ENCODE measurements at regions not wholly inside any gene's neighbourhood (a gene's known extent, or its start where the extent isn't known, plus 50 kb on each side); places are given as distances from the start of the nearest gene placed in this dataset.

DNA sequence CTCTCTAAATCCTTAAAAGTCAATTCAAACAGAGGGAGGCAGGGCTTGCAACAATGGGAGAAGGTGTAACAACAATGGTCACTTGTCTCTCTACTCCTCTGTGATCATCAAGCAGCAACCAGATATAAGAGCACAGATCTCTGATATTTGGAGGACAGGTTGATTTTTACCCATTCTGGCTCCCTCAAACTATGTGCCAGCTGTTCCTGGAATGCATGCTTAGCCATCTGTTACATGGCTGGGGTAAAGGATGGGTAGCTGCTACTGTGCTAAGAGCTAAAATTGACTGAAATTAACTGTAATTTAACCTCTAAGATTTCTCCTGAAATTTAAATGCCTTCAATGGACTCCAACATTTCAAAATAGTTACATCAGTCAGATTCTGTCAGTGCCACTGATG lies 1459.9 kb downstream of the PCDH7 start:
- H3K27ac ChIP-seq = no peak overlapping the region
- TF ChIP-seq POLR2A (IDR thresholded peaks at IDR 0.05) (no peak), POLR2AphosphoS5 (IDR thresholded peaks at IDR 0.05) (no peak)
- TF ChIP-seq, protein P1, sequence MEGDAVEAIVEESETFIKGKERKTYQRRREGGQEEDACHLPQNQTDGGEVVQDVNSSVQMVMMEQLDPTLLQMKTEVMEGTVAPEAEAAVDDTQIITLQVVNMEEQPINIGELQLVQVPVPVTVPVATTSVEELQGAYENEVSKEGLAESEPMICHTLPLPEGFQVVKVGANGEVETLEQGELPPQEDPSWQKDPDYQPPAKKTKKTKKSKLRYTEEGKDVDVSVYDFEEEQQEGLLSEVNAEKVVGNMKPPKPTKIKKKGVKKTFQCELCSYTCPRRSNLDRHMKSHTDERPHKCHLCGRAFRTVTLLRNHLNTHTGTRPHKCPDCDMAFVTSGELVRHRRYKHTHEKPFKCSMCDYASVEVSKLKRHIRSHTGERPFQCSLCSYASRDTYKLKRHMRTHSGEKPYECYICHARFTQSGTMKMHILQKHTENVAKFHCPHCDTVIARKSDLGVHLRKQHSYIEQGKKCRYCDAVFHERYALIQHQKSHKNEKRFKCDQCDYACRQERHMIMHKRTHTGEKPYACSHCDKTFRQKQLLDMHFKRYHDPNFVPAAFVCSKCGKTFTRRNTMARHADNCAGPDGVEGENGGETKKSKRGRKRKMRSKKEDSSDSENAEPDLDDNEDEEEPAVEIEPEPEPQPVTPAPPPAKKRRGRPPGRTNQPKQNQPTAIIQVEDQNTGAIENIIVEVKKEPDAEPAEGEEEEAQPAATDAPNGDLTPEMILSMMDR (IDR thresholded peaks at IDR 0.05) = no peak
- no peak for DNase-seq (ENCODE audit: low spot score)
- no peaks in the 10 kb centered on the region for H3K9me3 ChIP-seq
- no peaks in the 10 kb centered on the region for H3K36me3 ChIP-seq
- no peaks in the 10 kb centered on the region for H3K27me3 ChIP-seq (replicated peaks; ENCODE audit: insufficient read depth)
- H3K4me1 ChIP-seq (replicated peaks) = no peaks in the 10 kb centered on the region
- intact Hi-C loops (cut with DNase I) = no loop called here
- H3K4me3 ChIP-seq = no peak overlapping the region

DNA sequence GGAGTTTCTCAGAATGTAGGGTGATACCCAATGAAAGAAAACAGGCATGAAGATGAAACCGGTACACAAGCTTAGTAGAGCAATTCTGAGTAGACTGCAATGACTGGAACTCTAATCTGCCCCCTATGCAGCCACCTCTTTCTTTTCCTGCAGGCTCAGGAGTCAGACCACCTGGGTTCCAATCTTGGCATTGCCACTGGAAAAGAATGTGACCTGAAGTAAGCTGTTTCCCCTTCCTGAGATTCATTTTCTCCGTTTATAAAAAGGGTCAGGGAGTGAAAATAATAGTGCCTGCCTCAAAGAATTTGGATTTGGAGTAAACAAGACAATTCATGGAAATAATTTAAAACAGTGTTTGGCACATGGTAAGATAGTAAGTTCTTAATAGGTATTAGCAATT lies 1464.0 kb downstream of the PCDH7 start:
- H3K4me1 ChIP-seq (replicated peaks) = no peaks in the 10 kb centered on the region
- 82% methylated on average over 2 of the region's 2 CpGs for WGBS
- no peak for DNase-seq (ENCODE audit: low spot score)
- H3K4me3 ChIP-seq = no peak overlapping the region
- H3K27me3 ChIP-seq (replicated peaks; ENCODE audit: insufficient read depth) = no peaks in the 10 kb centered on the region
- H3K9me3 ChIP-seq = no peaks in the 10 kb centered on the region
- intact Hi-C loops (cut with DNase I) = no loop called here
- no peak for TF ChIP-seq POLR2A (IDR thresholded peaks at IDR 0.05)
- TF ChIP-seq POLR2AphosphoS5 (IDR thresholded peaks at IDR 0.05) = no peak
- TF ChIP-seq, protein P1 (IDR thresholded peaks at IDR 0.05) = no peak
- no peaks in the 10 kb centered on the region for H3K36me3 ChIP-seq
- no peak overlapping the region for H3K27ac ChIP-seq

DNA sequence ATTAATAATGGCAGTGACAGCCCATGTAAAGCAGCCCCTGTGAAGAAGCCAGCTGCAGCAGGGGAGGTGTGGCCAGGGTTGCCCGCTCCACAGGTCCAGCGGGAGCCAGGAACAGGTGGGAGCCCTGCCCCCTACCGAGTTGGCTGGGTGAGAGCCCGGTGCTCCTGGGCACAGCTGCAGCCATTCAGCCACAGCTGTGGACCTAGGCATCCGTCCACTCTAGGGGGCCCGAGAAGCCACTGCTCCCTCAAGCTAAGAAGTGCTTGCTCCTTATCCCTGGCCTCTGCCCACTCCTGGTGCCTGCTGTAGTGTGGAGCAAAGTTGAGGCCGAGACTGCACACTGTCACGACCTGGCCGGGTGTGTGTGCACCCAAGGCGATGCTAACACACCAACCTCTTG lies 1469.0 kb downstream of the PCDH7 start:
- no peaks in the 10 kb centered on the region for H3K4me1 ChIP-seq (replicated peaks)
- WGBS = 87% methylated on average over 9 of the region's 10 CpGs
- intact Hi-C loops (cut with DNase I) = no loop called here
- no peaks in the 10 kb centered on the region for H3K27me3 ChIP-seq (replicated peaks; ENCODE audit: insufficient read depth)
- no peak overlapping the region for H3K27ac ChIP-seq
- TF ChIP-seq, protein P1 (IDR thresholded peaks at IDR 0.05) = no peak
- no peak for TF ChIP-seq POLR2AphosphoS5 (IDR thresholded peaks at IDR 0.05)
- TF ChIP-seq POLR2A (IDR thresholded peaks at IDR 0.05) = no peak
- no peak for DNase-seq (ENCODE audit: low spot score)
- no peaks in the 10 kb centered on the region for H3K9me3 ChIP-seq
- no peak overlapping the region for H3K4me3 ChIP-seq
- no peaks in the 10 kb centered on the region for H3K36me3 ChIP-seq

DNA sequence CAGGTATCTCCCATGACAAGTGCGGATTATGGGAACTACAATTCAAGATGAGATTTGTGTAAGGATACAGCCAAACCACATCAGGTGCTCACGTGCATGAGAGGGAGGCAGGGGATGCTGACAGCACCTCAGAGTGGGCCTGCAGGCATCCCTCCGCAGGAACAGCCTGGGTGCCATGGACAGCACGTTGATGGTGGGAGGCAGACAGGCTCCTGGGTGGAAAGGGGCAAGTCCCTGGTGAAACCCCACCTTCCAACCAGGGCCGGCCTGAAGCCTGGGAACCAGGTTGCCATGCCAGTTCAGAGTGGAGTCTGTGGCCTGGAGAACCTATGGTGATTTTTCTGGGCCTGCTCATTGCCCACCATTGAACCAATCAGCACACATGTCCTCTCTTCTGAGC lies 1469.6 kb downstream of the PCDH7 start:
- Histone ChIP-seq H3K36me3 (no peaks in the 10 kb centered on the region), H3K9me3 (no peaks in the 10 kb centered on the region), H3K27ac (no peak overlapping the region), H3K4me3 (no peak overlapping the region), H3K27me3 (replicated peaks; ENCODE audit: insufficient read depth) (no peaks in the 10 kb centered on the region), H3K4me1 (replicated peaks) (no peaks in the 10 kb centered on the region)
- DNase-seq (ENCODE audit: low spot score) = no peak
- intact Hi-C loops (cut with DNase I) = no loop called here
- 98% methylated on average over 5 of the region's 5 CpGs for WGBS
- TF ChIP-seq, protein P1 (IDR thresholded peaks at IDR 0.05) = no peak
- TF ChIP-seq POLR2A (IDR thresholded peaks at IDR 0.05) = no peak
- TF ChIP-seq POLR2AphosphoS5 (IDR thresholded peaks at IDR 0.05) = no peak

DNA sequence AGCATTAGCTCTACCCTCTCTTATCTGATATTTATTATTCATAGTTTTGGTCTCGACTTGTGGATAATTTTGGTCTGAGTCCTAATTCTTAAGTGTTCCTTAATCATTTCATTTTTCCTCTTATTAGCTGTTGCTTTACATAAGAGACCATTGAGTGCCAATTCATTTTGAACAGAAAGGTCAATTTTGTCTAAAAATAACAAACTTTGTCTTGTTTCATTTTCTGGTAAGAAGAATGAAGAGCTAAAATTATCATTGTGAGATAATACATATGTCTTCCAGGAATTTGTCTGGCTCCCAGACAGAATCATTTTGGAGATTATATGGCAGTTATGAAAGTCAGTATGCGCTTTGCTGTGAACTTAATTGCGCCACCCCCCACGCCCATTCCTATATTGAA lies 1471.8 kb downstream of the PCDH7 start:
- Histone ChIP-seq H3K27me3 (replicated peaks; ENCODE audit: insufficient read depth) (no peaks in the 10 kb centered on the region), H3K4me1 (replicated peaks) (no peaks in the 10 kb centered on the region), H3K36me3 (no peaks in the 10 kb centered on the region), H3K9me3 (no peaks in the 10 kb centered on the region), H3K27ac (no peak overlapping the region), H3K4me3 (no peak overlapping the region)
- no peak for TF ChIP-seq POLR2AphosphoS5 (IDR thresholded peaks at IDR 0.05)
- no peak for TF ChIP-seq POLR2A (IDR thresholded peaks at IDR 0.05)
- TF ChIP-seq, protein P1 (IDR thresholded peaks at IDR 0.05) = no peak
- no peak for DNase-seq (ENCODE audit: low spot score)
- WGBS = 66% methylated on average over 4 of the region's 4 CpGs
- intact Hi-C loops (cut with DNase I) = no loop called here
